ENCODE measurements at regions not wholly inside any gene's neighbourhood (a gene's known extent, or its start where the extent isn't known, plus 50 kb on each side); places are given as distances from the start of the nearest gene placed in this dataset.

GRCh38 chr9:94017939-94018531 lies 62.9 kb upstream of the BARX1 start:
- no peak overlapping the region for H3K4me3 ChIP-seq
- no peak overlapping the region for H3K27ac ChIP-seq
- intact Hi-C loops (cut with DNase I; ENCODE audit: low total_unique reads), result no loop called here
- WGBS, 5 donors, result 79 to 95% (median 86%) methylated on average over 3 of the region's 3 CpGs
- peaks cover 0 to 13% (median 6%) of the 10 kb centered on the region in 6 donors for H3K4me1 ChIP-seq
- no peak for DNase-seq
- H3K27me3 ChIP-seq (replicated peaks in 1 of 7), result peaks cover 0 to 19% (median 0%) of the 10 kb centered on the region in 7 donors
- no peak for TF ChIP-seq POLR2A (IDR thresholded peaks at IDR 0.05)
- TF ChIP-seq POLR2AphosphoS5 (IDR thresholded peaks at IDR 0.05), result no peak
- no peak for TF ChIP-seq CTCF (IDR thresholded peaks at IDR 0.05 in 8 of 11, conservative IDR thresholded peaks at IDR 0.05 in 3 of 11)
- H3K9me3 ChIP-seq, result peaks cover 0 to 15% (median 10%) of the 10 kb centered on the region in 8 donors
- H3K36me3 ChIP-seq, result no peaks in the 10 kb centered on the region

GRCh38 chr9:94016744-94017143 lies 61.6 kb upstream of the BARX1 start:
- H3K36me3 ChIP-seq, result no peaks in the 10 kb centered on the region
- peaks cover 0 to 7% (median 2%) of the 10 kb centered on the region in 8 donors for H3K9me3 ChIP-seq
- no peak overlapping the region for H3K4me3 ChIP-seq
- no peak for TF ChIP-seq CTCF (IDR thresholded peaks at IDR 0.05 in 8 of 11, conservative IDR thresholded peaks at IDR 0.05 in 3 of 11)
- no peak for TF ChIP-seq POLR2AphosphoS5 (IDR thresholded peaks at IDR 0.05)
- TF ChIP-seq POLR2A (IDR thresholded peaks at IDR 0.05), result no peak
- peaks cover 0 to 13% (median 6%) of the 10 kb centered on the region in 6 donors for H3K4me1 ChIP-seq
- H3K27ac ChIP-seq, result no peak overlapping the region
- DNase-seq, result no peak
- WGBS, 5 donors, result 87 to 96% (median 92%) methylated on average over 3 of the region's 3 CpGs
- H3K27me3 ChIP-seq (replicated peaks in 1 of 7), result peaks cover 0 to 19% (median 0%) of the 10 kb centered on the region in 7 donors
- intact Hi-C loops (cut with DNase I; ENCODE audit: low total_unique reads), result no loop called here

GRCh38 chr9:94014920-94015319 lies 59.8 kb upstream of the BARX1 start:
- H3K9me3 ChIP-seq, result no peaks in the 10 kb centered on the region
- intact Hi-C loops (cut with DNase I; ENCODE audit: low total_unique reads), result no loop called here
- H3K36me3 ChIP-seq, result no peaks in the 10 kb centered on the region
- TF ChIP-seq POLR2A (IDR thresholded peaks at IDR 0.05), result no peak
- no peak for TF ChIP-seq POLR2AphosphoS5 (IDR thresholded peaks at IDR 0.05)
- TF ChIP-seq CTCF (IDR thresholded peaks at IDR 0.05 in 8 of 11, conservative IDR thresholded peaks at IDR 0.05 in 3 of 11), result no peak
- DNase-seq, result no peak
- peaks cover 0 to 19% (median 0%) of the 10 kb centered on the region in 7 donors for H3K27me3 ChIP-seq (replicated peaks in 1 of 7)
- 18 to 55% (median 32%) methylated on average over 4 of the region's 4 CpGs for WGBS, 5 donors
- H3K27ac ChIP-seq, result no peak overlapping the region
- no peak overlapping the region for H3K4me3 ChIP-seq
- H3K4me1 ChIP-seq, result peaks cover 0 to 24% (median 10%) of the 10 kb centered on the region in 6 donors

GRCh38 chr9:94014066-94014654 lies 59.0 kb upstream of the BARX1 start:
- Histone ChIP-seq H3K4me3 (no peak overlapping the region), H3K36me3 (no peaks in the 10 kb centered on the region), H3K4me1 (peaks cover 0 to 24% (median 10%) of the 10 kb centered on the region in 6 donors), H3K27me3 (replicated peaks in 1 of 7) (peaks cover 0 to 19% (median 0%) of the 10 kb centered on the region in 7 donors), H3K9me3 (no peaks in the 10 kb centered on the region), H3K27ac (no peak overlapping the region)
- TF ChIP-seq CTCF (IDR thresholded peaks at IDR 0.05 in 8 of 11, conservative IDR thresholded peaks at IDR 0.05 in 3 of 11) (peak in 10 of 11 experiments; percentile 19 to 63 (median 46)), POLR2AphosphoS5 (IDR thresholded peaks at IDR 0.05) (no peak), POLR2A (IDR thresholded peaks at IDR 0.05) (no peak)
- no peak for DNase-seq
- WGBS, 5 donors, result 79 to 91% (median 89%) methylated on average over 1 of the region's 1 CpG
- intact Hi-C loops (cut with DNase I; ENCODE audit: low total_unique reads), result no loop called here
